Muscle of back (tissue), 3 donors: ENCODE measurements at regions not wholly inside any gene's neighbourhood (a gene's known extent, or its start where the extent isn't known, plus 50 kb on each side); places are given as distances from the start of the nearest gene placed in this dataset.
"Not testable (repeated sequence)": the region's sequence is repeated elsewhere in the genome, so short reads cannot be mapped to it uniquely, and the experiment has no call there.

ENCODE experiments used
- DNase-seq, 3 donors: peaks; one replicate each; pipeline versions ENCODE4 v3.0.0 to v3.0.0-alpha.2; 2013

- DNase-seq, result no peak
These were observed 128.1 kb upstream of the MAP1LC3B2 start for GRCh38 chr12:116430911-116431565.

- no peak for DNase-seq
These were observed 127.4 kb upstream of the MAP1LC3B2 start for GRCh38 chr12:116431677-116432300.

GRCh38 chr12:116432314-116432750 is 126.8 kb upstream of the MAP1LC3B2 start:
- peak; percentile 58 to 86 (median 63) for DNase-seq

GRCh38 chr12:116433249-116433648 is 125.9 kb upstream of the MAP1LC3B2 start:
- no peak for DNase-seq

GRCh38 chr12:116434155-116435011 is 124.8 kb upstream of the MAP1LC3B2 start:
- DNase-seq, result peak; percentile 68 to 90 (median 84)

- DNase-seq, result no peak
These were observed 123.2 kb upstream of the MAP1LC3B2 start for GRCh38 chr12:116435984-116436383.

GRCh38 chr12:116436561-116437249 is 122.5 kb upstream of the MAP1LC3B2 start:
- no peak for DNase-seq

GRCh38 chr12:116441292-116441691 is 117.9 kb upstream of the MAP1LC3B2 start:
- DNase-seq, result peak in 1 of 3 donors; percentile 57

GRCh38 chr12:116442304-116442703 is 116.9 kb upstream of the MAP1LC3B2 start:
- DNase-seq, result no peak

- DNase-seq, result no peak
These were observed 116.2 kb upstream of the MAP1LC3B2 start for GRCh38 chr12:116442946-116443345.

- DNase-seq, result no peak
These were observed 115.2 kb upstream of the MAP1LC3B2 start for GRCh38 chr12:116443821-116444589.

GRCh38 chr12:116444590-116444943 is 114.6 kb upstream of the MAP1LC3B2 start:
- DNase-seq, result no peak

- no peak for DNase-seq
These were observed 110.9 kb upstream of the MAP1LC3B2 start for GRCh38 chr12:116448165-116448739.

- no peak for DNase-seq
These were observed 108.7 kb upstream of the MAP1LC3B2 start for GRCh38 chr12:116450406-116450910.

GRCh38 chr12:116452975-116453374 is 106.2 kb upstream of the MAP1LC3B2 start:
- not testable (repeated sequence) for DNase-seq

- peak in 1 of 3 donors; percentile 74 for DNase-seq
These were observed 105.5 kb upstream of the MAP1LC3B2 start for GRCh38 chr12:116453631-116454030.

- no peak for DNase-seq
These were observed 105.1 kb upstream of the MAP1LC3B2 start for GRCh38 chr12:116454076-116454475.

- DNase-seq, result peak in 1 of 3 donors; percentile 91
These were observed 104.2 kb upstream of the MAP1LC3B2 start for GRCh38 chr12:116454950-116455447.

GRCh38 chr12:116455540-116456329 is 103.4 kb upstream of the MAP1LC3B2 start:
- DNase-seq, result peak; percentile 96 to 98 (median 96)
